ENCODE measurements at regions not wholly inside any gene's neighbourhood (a gene's known extent, or its start where the extent isn't known, plus 50 kb on each side); places are given as distances from the start of the nearest gene placed in this dataset.

DNA sequence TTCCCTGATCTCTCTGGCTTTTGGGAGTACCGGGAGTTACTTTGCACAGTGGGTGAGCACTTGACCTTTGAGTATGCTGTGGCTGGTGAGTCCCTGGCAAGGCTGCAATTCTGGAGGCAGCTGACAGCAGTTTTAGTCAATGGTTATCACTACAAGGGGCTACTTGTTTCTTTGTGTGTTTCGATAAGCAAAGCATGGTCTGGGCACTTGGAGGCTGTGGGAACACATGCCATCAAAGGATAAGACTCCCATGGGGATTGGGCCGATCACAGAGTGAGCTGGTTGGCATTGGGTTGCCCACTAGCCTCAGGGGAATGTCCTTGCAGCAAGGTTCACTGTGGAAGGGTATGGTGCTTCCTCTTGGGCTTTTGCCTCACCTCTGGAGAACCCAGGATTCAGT is 208.2 kb downstream of the SNX13 start:
- Histone ChIP-seq H3K9me3 (peaks cover 0 to 8% (median 0%) of the 10 kb centered on the region in 3 donors), H3K36me3 (no peaks in the 10 kb centered on the region), H3K27ac (no peak overlapping the region), H3K4me1 (no peaks in the 10 kb centered on the region), H3K27me3 (no peaks in the 10 kb centered on the region), H3K4me3 (no peak overlapping the region)
- DNase-seq, result no peak
- TF ChIP-seq, protein P1, sequence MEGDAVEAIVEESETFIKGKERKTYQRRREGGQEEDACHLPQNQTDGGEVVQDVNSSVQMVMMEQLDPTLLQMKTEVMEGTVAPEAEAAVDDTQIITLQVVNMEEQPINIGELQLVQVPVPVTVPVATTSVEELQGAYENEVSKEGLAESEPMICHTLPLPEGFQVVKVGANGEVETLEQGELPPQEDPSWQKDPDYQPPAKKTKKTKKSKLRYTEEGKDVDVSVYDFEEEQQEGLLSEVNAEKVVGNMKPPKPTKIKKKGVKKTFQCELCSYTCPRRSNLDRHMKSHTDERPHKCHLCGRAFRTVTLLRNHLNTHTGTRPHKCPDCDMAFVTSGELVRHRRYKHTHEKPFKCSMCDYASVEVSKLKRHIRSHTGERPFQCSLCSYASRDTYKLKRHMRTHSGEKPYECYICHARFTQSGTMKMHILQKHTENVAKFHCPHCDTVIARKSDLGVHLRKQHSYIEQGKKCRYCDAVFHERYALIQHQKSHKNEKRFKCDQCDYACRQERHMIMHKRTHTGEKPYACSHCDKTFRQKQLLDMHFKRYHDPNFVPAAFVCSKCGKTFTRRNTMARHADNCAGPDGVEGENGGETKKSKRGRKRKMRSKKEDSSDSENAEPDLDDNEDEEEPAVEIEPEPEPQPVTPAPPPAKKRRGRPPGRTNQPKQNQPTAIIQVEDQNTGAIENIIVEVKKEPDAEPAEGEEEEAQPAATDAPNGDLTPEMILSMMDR (IDR thresholded peaks at IDR 0.05), result no peak
- intact Hi-C loops (cut with DNase I; ENCODE audit: low total_unique reads), result no loop called here

Data from tibial artery (tissue), 4 donors.